Adrenal gland (tissue), 5 donors: ENCODE measurements at regions not wholly inside any gene's neighbourhood (a gene's known extent, or its start where the extent isn't known, plus 50 kb on each side); places are given as distances from the start of the nearest gene placed in this dataset.

ENCODE experiments used
- CTCF ChIP-seq, 6 experiments: fragments of 450-650 bp in 4 of 6; fragments of 200-600 bp in 2 of 6; sonication (generic) in 1 of 6; IDR thresholded peaks; 1 replicate in 5 of 6; 2 replicates in 1 of 6; pipeline versions ENCODE4 v1.5.1 to v1.8.0; 2016 to 2021; ENCODE audit warnings: antibody characterized with exemption in 6 of 6, mild to moderate bottlenecking in 2 of 6, moderate library complexity in 1 of 6
- POLR2A ChIP-seq, 2 donors: fragments of 450-650 bp; IDR thresholded peaks; one replicate each; pipeline ENCODE4 v1.6.1; 2017; ENCODE audit warnings: antibody characterized with exemption in 2 of 2, mild to moderate bottlenecking in 2 of 2, moderate library complexity in 1 of 2
- donor health status: DM: no; HTN: no; CAD: no.

DNA sequence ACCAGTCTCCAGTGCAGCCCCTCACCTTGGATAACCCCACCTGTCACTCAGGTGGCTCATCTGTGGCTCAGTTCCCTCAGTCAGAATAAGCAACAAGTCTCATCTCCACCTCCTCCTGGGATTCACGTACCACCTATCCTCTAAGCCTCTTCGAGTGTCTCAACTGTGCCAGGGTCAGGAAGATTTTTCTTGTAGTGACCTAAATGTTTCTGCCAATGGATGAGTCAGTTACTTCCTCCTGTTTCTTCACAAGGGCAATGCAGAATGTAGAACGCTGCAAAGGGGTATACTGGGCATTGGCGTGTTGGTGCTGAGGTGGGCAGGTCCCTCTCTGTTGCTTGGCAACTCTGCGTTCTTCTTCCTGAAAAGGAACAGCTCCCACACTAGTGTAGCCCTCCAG, 213.3 kb upstream of the CXCR4 start:
- TF ChIP-seq CTCF (IDR thresholded peaks at IDR 0.05) = no peak
- TF ChIP-seq POLR2A (IDR thresholded peaks at IDR 0.05) = no peak
